MCF 10A (cell line): ENCODE measurements at regions not wholly inside any gene's neighbourhood (a gene's known extent, or its start where the extent isn't known, plus 50 kb on each side); places are given as distances from the start of the nearest gene placed in this dataset.
A peak's percentile ranks its signal among the peaks of the same experiment; 100 is the strongest.

ENCODE experiments used
- BruUV-seq: library from RNA; stranded (reverse); fragments of 400-500 nt; replicated peaks from 2 replicates; lab custom pipeline; 2021; lab: Mats Ljungman, UMichigan
- CTCF ChIA-PET: fragments of 300-600 bp; sonication (Branson Sonifier 250); formaldehyde crosslinking; extraction: SDS; loops from one replicate; lab custom pipeline; 2021; ENCODE audit warnings: antibody characterized with exemption, inconsistent platforms; lab: Yijun Ruan, JAX
- POLR2A ChIA-PET: fragments of 300-600, 350-650 bp; sonication (Branson Sonifier 250); formaldehyde crosslinking; extraction: SDS; loops from one replicate; lab custom pipeline; 2020; ENCODE audit warnings: antibody characterized with exemption, inconsistent platforms; lab: Yijun Ruan, JAX
- DNase-seq: peaks from one replicate; pipeline ENCODE4 v3.0.0-alpha.2; 2018; ENCODE audit not compliant: unreplicated experiment
- H3K27ac Mint-ChIP-seq: one replicate; pipeline ENCODE4 v1.8.0; 2022; ENCODE audit warnings: mild to moderate bottlenecking, low read depth, mixed read lengths; ENCODE audit not compliant: unreplicated experiment
- H3K27me3 Mint-ChIP-seq: one replicate; pipeline ENCODE4 v1.8.0; 2022; ENCODE audit warnings: mixed read lengths; ENCODE audit not compliant: insufficient read depth, unreplicated experiment
- H3K36me3 Mint-ChIP-seq: one replicate; pipeline ENCODE4 v1.8.0; 2022; ENCODE audit warnings: mild to moderate bottlenecking, moderate library complexity, mixed read lengths; ENCODE audit not compliant: insufficient read depth, unreplicated experiment
- H3K4me1 Mint-ChIP-seq: one replicate; pipeline ENCODE4 v1.8.0; 2022; ENCODE audit warnings: mixed read lengths; ENCODE audit not compliant: insufficient read depth, unreplicated experiment
- H3K4me3 Mint-ChIP-seq: one replicate; pipeline ENCODE4 v1.8.0; 2022; ENCODE audit warnings: mild to moderate bottlenecking, moderate library complexity, mixed read lengths; ENCODE audit not compliant: unreplicated experiment
- H3K9me3 Mint-ChIP-seq: one replicate; pipeline ENCODE4 v1.8.0; 2022; ENCODE audit warnings: mixed read lengths; ENCODE audit not compliant: unreplicated experiment
- intact Hi-C: fragments of 100-400 bp; cut with micrococcal nuclease; formaldehyde crosslinking; loops from 2 replicates; pipeline ENCODE4 v1.14.1; 2022
- TF ChIP-seq, protein P1 (sequence below): fragments of 200-600 bp; IDR thresholded peaks from one replicate; pipeline ENCODE4 v1.8.0; 2022; ENCODE audit warnings: antibody characterized with exemption, mild to moderate bottlenecking; ENCODE audit not compliant: unreplicated experiment

DNA sequence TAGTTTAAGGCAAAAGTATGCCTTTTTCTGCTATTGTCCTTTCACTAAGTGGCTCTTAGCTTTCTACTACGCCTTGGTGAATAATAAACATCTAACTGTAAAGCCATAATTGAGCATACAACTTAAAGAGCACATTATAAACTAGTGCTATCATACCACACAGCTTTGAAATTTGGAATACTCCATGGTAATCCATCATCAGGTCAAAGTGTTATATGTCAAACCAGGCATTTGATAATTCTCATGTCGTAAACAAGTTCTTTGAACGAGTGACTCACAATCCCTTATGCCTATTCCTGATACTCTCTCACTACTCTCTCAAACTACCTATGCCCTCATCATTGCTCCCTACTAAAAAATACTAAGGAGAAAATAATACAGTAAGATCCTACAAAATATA lies 60.3 kb upstream of the FMN2 start:
- no peaks in the 10 kb centered on the region for H3K27me3 Mint-ChIP-seq
- H3K4me1 Mint-ChIP-seq = peaks cover 13% of the 10 kb centered on the region
- no peaks in the 10 kb centered on the region for H3K36me3 Mint-ChIP-seq
- H3K4me3 Mint-ChIP-seq = no peak overlapping the region
- no peak overlapping the region for H3K27ac Mint-ChIP-seq
- ChIA-PET POLR2A (interaction anchor here (0.6 to 1.2 kb wide), 3 partner anchors 10 to 568 kb away, joined by 3 to 4 read pairs (median 3); no protein-coding TSS in a partner anchor), CTCF (interaction anchor here (0.6 to 11.6 kb wide), 11 partner anchors 11 to 915 kb away, joined by 3 to 127 read pairs (median 5); no protein-coding TSS in a partner anchor)
- intact Hi-C loops = no loop called here
- peak; percentile 34 for DNase-seq
- TF ChIP-seq, protein P1, sequence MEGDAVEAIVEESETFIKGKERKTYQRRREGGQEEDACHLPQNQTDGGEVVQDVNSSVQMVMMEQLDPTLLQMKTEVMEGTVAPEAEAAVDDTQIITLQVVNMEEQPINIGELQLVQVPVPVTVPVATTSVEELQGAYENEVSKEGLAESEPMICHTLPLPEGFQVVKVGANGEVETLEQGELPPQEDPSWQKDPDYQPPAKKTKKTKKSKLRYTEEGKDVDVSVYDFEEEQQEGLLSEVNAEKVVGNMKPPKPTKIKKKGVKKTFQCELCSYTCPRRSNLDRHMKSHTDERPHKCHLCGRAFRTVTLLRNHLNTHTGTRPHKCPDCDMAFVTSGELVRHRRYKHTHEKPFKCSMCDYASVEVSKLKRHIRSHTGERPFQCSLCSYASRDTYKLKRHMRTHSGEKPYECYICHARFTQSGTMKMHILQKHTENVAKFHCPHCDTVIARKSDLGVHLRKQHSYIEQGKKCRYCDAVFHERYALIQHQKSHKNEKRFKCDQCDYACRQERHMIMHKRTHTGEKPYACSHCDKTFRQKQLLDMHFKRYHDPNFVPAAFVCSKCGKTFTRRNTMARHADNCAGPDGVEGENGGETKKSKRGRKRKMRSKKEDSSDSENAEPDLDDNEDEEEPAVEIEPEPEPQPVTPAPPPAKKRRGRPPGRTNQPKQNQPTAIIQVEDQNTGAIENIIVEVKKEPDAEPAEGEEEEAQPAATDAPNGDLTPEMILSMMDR = no peak
- BruUV-seq = no TSS peak
- no peaks in the 10 kb centered on the region for H3K9me3 Mint-ChIP-seq

DNA sequence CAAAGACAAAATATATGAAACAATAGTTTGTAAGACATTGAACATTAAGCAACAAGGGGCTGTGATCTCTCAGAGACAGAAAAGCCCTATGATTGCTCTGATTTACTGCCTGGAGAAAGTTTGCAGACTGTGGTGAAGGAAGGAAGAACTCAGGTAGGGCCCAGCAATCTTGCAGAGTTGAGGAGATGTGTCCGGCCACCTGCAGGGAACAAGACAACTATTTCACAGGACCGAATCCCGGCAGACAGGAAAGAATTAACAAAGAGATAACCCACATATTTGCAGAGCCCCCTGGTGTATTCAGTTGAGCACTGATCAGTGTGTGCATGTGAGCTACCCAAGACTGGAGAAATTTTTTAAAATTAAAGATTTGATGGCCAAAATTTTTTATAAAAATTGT lies 58.3 kb upstream of the FMN2 start:
- ChIA-PET CTCF (interaction anchor here (0.6 to 11.6 kb wide), 5 partner anchors 26 to 694 kb away, joined by 3 to 127 read pairs (median 4); no protein-coding TSS in a partner anchor), POLR2A (no interaction called here)
- Mint-ChIP-seq H3K27ac (no peak overlapping the region), H3K27me3 (no peaks in the 10 kb centered on the region), H3K9me3 (no peaks in the 10 kb centered on the region), H3K4me3 (no peak overlapping the region), H3K4me1 (peaks cover 6% of the 10 kb centered on the region), H3K36me3 (no peaks in the 10 kb centered on the region)
- intact Hi-C loops = no loop called here
- DNase-seq = no peak
- BruUV-seq = no TSS peak
- TF ChIP-seq, protein P1 = no peak

DNA sequence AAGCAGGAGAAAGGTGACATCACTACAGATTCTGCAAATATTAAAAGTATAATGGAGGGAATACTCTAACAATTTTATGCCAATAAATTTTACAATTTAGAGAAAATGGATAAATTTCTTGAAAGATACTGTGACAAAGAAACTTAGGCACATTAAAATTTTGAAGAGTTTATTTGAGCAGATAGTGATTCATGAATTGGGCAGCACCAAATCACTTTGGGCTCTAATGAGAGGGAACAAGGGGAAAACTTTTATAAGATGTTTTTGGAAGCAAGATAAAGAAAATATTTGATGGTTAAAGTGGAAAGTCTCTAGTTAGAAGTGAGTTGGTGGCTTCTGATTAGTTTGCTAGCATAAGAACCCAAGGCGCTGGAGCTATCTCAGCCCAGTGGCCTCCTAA lies 55.2 kb upstream of the FMN2 start:
- TF ChIP-seq, protein P1 = no peak
- Mint-ChIP-seq H3K9me3 (no peaks in the 10 kb centered on the region), H3K27me3 (no peaks in the 10 kb centered on the region), H3K4me3 (no peak overlapping the region), H3K4me1 (peaks cover 3% of the 10 kb centered on the region), H3K36me3 (no peaks in the 10 kb centered on the region), H3K27ac (no peak overlapping the region)
- POLR2A ChIA-PET = no interaction called here
- intact Hi-C loops = no loop called here
- no TSS peak for BruUV-seq
- DNase-seq = no peak
- CTCF ChIA-PET = interaction anchor here (1.1 to 2.1 kb wide), 4 partner anchors 10 to 656 kb away, joined by 3 to 16 read pairs (median 5); no protein-coding TSS in a partner anchor
